GM19023 (cell line): ENCODE measurements at regions not wholly inside any gene's neighbourhood (a gene's known extent, or its start where the extent isn't known, plus 50 kb on each side); places are given as distances from the start of the nearest gene placed in this dataset.

Experiments
- ATAC-seq: cut with Tn5 transposase; IDR thresholded peaks from one replicate; pipeline ENCODE4 v1.9.1; 2021; ENCODE audit warnings: mild to moderate bottlenecking, moderate library complexity; ENCODE audit not compliant: unreplicated experiment

DNA sequence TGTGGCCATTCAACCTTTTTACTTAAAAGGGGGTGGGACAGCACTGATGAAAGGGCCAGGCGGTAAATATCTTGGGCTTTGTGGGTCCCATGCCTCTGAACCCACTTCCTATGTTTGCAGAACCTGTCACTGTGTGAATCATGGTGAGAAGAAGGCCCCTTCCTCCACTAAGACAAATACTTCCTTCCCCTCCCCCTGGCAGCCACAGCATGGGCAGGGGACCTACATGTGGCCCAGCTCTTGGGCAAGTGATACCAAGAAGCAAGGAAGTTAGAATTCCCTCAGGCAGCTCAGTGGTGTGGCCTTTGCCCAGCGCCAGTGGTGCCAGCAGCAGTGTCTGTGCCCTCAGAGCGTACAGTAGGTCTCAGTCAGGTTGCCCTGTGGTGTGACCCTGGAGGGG lies 168.6 kb downstream of the TRIM33 start:
- ATAC-seq = no peak

DNA sequence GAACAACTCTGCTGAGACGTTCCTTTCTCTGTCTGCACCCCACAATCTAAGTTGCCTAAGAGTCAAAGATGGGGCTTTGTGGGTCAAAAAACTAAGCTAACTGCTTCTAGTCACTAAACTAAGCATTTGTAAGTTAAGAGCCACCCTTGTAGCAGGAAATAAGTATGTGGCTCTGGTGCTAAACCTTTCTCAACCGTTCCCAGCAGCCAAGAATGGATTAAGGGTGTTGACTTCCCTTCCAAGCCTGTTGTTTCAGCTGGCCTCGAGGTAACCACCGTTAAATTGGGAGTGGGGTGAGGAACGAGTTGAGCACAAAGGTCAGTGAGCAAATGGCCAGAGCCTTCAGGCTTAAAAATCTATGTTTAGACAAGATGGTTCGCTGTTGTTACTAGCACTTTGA lies 169.1 kb downstream of the TRIM33 start:
- ATAC-seq = no peak

DNA sequence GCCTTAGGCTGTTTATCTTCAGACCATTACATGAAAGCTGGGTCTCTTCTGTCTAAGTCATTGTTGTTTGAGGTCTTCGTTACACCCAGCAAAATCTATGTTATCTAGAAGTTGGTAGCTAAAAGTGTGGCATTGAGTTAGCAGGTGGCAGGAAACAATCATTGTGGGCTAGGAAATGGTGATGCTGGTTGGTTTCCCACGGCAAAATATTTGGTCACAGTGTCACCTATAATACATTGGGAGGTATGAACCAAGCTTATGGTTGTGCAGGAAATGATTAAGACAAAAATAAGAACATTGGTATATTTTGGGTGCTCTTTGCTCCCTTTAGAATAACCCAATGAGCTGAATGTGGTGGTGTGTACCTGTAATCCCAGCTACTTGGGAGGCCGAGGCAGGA lies 169.7 kb downstream of the TRIM33 start:
- no peak for ATAC-seq

DNA sequence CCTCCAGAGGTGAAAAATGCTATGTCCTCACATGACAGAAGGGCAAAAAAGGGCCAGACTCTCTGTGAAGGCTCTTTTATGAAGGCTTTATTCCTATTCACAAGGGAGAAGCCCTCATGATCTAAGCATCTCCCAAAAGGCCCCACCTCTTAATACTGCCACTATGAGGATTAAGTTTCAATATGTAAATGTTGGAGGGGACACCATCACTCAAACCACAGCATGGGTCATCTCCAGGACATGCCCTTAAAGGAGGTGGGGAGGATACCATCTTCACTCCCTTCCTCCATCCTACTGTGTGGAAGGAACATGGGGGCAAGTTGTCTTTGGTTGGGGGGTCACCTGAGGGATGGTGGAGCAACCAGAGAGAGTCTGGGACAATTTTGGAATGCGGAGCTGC lies 170.1 kb downstream of the TRIM33 start:
- no peak for ATAC-seq

DNA sequence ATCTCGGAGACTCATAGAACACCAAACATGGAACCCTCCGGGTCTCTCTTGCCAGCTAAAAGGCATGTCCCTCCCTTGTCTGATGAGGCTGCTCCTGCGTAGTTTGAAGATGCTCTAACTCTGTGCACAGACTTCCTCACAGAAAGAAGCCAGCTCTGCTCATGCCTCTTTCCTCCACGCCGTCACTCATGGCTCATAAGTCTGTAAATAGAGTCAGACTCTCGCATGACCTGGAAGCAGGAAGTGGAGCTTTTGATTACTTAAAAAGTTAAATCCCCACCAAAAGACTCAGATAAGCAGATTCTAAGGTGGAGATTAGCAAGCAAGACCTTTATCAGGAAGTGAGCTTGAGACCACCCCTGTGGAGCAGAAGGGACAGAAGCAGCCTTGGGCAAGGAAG lies 171.6 kb downstream of the TRIM33 start:
- no peak for ATAC-seq

DNA sequence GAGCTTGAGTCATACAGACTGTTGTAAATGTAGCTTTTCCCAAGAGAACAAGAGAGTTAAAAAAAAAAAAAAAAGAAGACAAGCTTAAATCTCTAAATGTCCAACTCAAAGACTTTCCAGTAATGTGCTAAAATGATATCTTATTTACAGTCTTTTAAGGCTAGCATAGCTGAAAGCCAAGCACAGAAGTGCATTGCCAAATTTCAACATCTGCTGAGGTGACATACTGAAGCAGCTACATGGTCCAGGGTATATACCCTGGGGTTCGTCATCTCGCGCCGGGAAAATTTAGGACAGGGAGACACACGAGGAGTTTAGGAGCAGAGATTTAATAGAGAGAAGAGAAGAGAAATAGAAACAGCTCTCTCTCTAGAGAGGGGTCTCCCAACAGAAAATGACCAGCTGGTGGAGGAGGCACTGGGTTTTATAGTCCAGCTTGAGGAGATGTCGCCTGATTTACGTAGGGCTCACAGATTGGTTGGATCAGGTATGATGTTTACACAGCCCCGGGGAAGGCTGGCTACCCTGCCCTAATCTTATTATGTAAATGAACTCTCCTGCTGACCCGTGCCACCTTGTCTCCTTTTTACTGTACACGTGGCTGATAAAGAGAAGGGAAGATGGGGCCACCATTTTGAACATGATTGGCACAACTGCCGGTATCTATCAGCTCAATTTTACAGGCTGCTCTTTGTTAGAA lies 172.7 kb downstream of the TRIM33 start:
- ATAC-seq = no peak

DNA sequence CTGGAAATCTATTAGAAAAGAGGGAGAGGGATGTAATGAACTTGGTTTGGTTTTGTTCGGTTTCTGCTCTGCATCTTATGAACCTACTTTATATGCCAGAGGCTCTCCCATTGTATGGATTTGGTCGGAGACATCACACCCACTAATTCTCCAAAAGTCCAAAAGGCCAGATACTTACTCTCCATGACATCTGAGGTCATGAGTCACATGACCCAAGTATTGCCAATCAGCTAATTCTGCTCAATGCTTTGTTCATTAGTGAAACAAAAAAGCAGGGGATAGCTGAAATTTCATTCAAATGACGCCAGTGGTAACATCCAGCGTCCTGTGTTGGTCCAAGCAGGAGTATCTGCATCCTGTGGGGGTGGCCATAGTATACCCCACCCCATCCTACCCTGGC lies 173.6 kb downstream of the TRIM33 start:
- ATAC-seq = no peak

DNA sequence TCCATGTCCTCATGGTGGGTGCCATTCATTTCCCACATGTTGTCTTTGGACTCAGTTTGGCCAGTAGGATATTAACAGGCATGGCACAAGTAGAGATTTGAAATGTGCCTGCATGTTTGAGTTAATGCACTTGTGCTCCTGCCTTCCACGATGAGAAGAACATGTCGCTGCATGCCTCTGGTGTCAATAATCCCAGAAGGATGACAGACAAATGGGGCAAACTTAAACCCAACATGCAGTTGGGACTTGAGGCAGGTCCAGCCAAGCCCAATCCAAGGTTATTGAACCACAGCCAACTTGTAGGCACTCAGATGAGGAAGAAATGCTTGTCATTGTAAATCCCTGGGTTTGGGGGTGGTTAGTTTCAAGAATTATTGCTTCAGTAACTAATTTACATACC lies 174.6 kb downstream of the TRIM33 start:
- no peak for ATAC-seq

DNA sequence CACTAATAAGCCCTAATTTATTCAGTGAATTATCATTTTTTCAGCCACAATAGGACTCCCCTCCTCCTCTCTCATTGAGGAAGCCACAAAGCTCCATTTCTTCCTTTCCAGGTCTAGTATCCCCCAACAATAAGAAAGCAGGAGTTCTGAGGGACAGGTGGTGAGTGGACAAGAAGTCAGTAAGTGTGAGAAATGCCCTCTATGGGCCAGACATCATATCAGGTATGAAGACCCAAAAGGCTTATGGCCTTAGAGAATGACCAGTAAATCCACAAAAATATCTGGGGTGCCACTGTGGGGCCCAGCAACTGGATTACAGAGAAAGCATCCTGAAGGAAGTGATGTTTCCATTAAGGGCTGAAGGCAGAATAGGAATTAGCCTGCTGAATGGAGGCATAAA lies 175.7 kb downstream of the TRIM33 start:
- no peak for ATAC-seq

DNA sequence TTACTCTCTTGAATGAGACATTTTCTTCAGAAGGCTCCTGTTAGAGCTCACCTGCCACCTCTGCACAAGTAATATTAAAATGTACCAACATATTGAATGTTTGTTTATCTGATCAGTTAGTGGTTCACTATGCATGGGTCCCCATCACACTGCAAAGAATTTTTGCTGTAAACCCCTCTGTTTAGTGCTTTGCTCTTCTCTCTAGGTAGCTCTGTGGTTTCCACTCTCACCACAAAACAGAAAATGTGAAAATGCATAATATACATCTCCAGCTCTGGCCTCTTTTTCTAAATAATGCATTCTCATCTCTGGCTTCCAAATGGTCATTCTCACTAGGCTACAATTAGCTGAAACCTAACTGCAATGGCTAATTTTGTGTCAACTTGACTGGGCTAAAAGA lies 176.7 kb downstream of the TRIM33 start:
- ATAC-seq = no peak

DNA sequence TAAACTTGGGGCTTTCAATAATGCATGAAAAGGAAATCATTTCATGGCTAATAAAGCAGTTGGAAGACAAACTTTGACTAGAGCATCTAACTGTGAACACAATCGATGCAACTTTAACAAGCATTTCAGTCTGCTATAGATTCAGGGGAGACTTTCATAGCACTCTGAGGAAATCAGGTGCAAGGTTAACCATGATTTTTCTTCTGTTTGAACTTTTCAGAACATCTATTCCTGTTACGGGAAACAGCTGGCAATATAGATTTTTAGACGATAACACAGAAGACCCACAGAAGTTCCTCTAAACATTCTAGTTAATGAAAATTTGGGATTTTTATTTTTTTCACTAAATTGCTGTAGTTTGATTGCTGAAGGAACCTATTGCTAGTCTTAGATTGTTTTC lies 177.3 kb downstream of the TRIM33 start:
- no peak for ATAC-seq

DNA sequence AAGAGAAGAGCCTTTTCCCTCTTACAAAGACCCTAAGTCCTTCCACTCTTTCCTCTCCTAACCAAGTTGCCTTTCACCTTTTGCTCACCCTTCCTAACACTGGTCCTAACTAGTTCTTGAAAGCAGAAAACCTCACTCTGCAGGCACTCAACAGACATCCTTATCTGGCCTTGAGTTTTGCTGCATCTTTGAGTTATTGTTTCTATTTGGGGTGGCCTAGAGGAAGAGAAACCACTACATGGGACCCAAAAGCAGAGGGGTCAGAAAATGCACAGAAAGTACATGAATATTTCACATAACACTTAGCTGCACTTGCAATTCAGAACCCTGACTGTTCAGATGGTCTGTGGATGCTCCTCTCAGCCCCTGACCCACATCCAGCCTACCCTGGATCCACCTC lies 178.3 kb upstream of the SYT6 start:
- no peak for ATAC-seq

DNA sequence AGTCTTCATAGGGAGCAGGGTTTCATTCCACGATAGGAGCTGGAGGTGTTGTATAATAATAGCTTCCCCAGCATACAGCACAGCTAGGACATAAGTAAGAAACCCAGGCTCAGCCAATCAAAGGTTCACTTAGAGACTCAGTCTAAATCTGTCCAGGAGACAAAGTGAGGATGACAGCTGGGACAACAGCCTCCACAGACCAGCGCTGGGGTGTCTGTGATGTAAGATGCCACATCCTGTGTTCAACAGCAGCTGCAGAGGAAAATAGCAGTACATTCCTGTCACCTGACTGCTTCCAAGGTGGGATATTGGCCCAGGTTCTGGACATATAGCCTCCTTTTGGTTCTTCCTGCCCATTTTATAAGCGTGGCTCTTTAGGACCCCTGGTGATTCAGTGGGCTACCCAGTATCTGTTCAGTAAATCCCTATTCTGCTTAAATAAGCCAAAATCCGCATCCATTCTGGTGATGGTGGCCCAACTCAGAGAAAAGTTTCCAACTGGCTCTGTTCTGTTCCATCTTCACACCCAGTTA lies 176.8 kb upstream of the SYT6 start:
- ATAC-seq = no peak

DNA sequence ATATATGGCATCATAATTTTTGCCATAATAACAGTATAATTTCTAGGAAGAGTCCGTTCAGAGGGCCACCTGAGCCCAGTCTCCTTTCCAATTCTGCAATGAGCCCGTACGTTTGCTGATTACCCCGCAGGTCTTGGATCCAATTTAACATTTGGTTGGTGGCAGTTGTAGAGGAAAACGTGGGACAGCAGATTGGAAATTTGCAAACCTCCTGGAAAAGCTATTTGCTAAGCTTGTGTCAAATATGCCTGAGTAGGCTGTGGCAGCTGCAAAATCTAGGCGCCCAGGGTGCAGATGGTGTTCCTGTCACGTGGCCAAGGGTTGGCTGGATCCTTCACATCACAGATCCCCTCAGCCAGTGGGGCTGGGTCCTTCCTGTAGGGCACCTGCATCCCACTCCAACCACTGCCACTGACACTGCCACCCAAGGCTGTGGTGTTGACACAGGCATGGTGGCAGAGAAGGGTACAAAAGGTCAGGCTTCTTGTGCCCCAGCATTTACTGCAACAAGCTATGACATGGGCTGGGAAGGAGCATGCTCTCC lies 174.8 kb upstream of the SYT6 start:
- ATAC-seq = no peak

DNA sequence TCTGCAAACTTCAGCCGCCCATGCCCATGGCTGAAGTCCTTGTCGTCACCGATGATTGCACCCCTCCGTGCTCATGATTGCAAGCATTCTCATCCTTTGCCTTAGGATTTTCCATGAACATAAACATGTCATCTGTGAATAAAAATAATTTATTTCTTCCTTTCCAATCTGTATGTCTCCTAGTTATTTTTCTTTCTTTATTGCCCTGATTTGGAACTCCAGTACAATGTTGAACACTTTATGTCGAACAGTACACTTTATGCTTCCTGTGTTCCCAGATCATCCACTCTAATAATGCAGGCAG lies 170.9 kb upstream of the SYT6 start:
- no peak for ATAC-seq

DNA sequence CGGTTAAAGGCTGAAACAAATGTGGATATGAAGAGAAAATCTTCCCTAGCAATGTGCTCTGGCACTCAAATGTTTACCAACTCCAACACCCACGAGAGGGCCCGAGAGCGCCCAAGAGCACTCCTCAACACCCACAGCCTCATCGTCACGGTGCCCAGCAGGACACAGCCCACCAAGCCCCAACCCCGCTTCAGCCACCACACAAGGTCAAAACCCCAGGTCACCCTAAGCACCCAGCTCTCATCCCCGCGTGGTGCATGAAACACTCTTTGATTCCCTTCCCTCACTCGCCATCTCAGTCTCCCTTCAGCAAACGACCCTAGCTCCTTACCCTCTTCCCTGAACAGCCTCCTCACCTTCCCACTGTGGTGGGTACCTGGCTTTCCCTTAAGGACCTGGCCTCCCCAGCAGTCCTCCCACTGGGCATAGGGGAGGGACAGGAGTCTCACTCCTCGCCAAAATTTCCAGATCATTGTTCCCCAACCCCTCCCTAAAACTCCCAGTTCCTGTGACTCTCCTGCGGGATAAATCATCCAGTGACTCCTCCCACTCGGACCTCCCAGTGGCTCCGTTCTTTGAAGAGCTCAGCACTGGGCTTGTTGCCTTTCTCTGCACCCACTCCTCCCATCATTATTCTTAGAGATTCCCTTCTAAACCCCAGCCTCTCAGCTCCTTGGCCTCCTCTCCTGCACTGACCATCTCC lies 170.4 kb upstream of the SYT6 start:
- ATAC-seq = no peak

DNA sequence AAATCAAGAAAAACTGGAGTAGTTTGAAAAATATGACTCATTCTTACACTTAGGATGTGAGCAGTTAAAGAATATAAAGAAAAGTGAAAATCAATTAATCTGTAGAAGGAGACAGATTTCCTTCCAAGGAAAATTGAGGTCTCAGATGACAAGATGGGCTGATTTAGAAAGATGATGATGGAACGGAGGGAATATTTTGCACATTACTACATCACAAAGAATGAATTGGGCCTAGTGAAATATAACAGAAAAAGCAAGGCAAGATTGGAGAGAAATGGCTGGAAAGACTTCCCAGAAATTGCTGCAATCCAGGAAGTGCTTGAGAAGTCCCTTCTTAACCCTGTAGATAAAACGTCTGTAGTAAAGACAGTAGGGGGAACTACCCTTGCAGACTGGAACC lies 169.1 kb upstream of the SYT6 start:
- ATAC-seq = no peak

DNA sequence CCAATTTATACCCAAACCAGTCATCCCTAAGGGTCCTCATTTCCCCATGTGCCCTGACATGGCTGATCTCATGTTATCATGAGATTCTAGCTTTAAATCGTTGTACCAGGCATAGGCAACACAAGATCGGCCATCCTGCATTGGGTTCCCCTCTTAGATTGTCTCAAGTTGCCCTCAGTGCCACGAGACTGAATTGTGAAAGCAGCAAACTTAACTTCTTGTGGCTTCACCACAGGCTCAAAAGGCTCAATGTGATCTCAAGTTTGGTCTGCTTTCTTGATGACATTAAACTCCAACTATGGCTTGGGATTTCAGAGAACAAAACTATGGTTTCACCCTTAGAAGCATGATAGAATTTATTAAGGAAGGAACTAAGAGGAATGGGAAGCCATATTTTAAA lies 168.5 kb upstream of the SYT6 start:
- ATAC-seq = no peak

DNA sequence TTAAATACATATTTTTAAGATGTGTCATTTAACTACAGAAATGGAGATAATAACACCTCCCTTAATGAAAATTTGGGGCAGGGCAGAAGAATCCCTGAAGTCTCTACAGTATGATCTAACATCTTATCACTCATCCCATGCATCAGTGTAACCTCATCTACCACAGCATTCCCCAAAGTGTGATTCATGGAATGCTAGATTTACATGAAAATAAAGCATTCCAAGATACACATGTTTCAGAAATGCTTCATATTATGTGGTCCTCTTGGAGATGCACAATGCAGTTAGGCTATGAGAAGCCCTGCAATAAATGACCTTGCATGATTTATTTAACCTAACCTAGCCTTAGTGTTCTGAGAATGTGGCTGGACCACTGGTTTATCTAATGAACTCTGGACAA lies 166.9 kb upstream of the SYT6 start:
- no peak for ATAC-seq

DNA sequence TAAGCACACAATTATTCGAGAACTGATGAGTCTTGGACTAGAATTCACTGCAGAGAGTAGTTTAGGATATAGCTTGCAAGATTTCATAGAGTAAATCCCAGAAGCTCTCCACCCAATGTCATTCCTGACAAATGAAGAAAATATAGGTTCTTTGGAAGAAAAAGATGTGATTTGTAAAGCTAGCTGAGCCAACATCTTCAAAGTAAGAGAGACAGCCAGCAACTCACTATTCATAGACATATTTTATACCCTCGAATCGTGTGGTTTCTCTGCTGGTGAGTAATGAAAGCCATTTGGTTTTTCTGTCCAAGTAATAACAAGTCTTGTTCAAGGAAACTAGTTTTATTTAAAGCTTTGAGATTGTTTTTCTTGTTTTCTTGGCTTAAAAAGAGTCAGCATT lies 165.7 kb upstream of the SYT6 start:
- ATAC-seq = no peak

DNA sequence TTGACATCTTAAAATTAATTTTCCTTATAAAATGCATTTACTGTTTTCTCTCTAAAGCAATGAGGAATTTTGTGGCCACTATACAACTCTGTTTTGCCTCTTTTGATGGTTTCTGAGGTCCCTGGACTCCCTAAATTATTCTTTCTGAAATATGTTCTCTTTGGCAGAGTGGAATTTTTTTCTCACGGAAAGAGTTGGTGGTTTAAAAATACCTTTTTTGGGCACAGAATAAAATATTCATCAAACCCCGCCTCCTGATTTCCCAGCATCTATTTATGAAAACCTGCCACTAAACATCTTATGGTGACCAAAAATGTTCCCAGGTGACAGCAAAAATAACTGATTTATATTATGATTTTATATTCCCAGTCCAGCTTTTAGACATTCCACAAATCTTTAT lies 165.3 kb upstream of the SYT6 start:
- ATAC-seq = no peak

DNA sequence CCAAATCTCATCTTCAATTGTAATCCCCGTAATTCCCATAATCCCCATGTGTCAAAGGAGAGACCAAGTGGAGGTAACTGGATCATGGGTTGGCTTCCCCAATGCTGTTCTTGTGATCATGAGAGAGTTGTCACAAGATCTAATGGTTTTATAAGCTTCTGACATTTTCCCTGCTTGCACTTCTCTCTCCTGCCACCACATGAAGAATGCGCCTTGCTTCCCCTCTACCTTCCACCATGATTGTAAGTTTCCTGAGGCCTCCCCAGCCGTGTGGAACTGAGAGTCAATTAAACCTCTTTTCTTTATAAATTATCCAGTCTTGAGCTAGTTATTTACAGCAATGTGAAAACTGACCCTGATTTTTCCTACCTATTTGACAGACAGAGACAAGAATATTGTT lies 162.5 kb upstream of the SYT6 start:
- no peak for ATAC-seq

DNA sequence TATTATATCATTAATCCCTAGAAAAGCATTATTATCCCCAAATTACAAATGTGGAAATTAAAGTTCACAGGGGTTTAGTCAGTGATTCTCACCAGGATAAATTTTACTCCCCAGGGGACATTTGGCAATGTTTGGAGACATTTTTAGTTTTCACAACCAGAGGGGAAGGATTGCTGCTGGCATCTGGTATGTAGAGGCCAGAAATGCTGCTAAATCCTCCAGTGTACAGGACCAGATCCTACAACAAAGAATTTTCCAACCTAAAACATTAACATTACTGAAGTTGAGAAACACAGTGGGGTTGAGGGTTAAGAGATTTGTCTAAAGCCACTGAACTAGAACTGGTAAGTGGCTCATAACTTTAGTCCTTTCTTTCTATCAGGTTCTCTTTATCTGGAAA lies 162.0 kb upstream of the SYT6 start:
- no peak for ATAC-seq
